ENCODE measurements at regions not wholly inside any gene's neighbourhood (a gene's known extent, or its start where the extent isn't known, plus 50 kb on each side); places are given as distances from the start of the nearest gene placed in this dataset.

DNA sequence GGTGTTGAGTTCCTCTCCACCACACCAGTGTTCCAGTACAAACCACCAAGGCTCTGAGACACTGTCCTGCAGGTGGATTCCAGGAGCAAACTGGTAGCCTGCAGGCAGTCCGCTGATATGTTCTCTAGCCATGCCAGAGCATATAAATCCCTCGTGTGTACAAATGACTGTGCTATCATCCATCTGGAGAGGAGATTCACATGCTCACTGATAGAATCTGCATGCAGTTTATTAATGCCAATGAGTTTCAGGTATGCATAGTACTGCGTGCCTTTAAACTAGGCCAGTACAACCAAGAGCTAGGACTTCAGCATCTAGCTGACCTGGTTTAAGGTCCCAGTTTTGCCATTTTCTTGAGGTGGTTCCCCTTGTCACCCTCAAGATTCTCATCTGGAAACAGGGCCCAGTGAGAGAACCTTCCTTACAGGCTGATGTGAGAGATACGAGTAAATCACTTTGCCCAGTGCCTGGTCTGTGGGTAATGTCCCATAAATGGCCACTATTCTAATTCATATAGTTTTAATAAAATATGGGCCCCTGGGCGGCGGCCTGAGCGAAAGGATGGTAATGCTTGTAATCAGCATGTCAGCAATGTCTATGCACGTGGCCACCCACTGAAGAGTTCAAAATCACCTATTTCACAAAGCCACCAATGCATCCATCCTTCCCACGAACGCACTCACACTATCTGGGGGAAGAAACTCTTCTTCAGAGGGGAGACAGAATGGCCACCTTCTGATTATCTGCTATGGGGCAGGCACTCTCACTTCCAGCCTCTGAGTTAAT, 268.0 kb upstream of the ZMIZ1 start:
- no peak for DNase-seq (ENCODE audit: low read depth)

DNA sequence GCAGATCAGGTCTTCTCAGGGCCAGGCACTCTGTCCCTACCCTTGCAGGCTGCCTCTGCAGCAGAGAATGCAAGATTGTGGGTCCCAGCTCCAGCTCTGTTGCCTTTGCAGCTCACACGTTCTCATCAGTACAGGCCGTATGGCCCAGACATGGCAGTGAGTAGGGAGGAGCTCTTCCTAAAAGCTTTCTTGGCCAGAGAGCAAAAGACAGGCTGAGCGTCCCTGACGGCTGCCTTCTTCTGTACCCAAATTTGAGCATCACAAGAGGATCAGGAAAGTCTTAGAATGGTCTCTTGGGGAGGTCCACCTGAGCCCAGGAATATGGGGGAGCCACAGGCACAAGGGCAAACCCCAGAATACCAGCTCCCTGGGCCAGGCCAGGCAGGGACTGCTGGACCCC, 266.3 kb upstream of the ZMIZ1 start:
- no peak for DNase-seq (ENCODE audit: low read depth)

DNA sequence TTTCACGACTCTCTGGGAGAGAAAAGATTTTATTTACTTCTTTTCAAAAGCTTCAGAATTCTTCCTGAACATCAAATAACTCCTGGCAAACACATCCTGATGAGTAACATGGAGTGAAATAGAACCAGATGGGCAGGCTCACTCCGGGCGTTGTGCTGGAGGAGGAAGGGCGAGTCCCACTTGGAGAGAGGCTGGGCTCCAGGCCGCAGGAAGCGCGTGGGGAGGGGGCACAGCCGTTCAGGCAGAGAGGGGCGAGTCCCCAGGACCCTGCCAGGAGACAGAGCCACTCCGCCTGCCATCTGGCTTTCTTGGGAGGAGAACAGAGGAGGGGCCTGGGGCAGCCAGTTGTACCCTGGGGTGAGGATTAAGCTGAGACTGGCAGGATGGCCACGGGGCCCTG, 265.9 kb upstream of the ZMIZ1 start:
- DNase-seq (ENCODE audit: low read depth): no peak

DNA sequence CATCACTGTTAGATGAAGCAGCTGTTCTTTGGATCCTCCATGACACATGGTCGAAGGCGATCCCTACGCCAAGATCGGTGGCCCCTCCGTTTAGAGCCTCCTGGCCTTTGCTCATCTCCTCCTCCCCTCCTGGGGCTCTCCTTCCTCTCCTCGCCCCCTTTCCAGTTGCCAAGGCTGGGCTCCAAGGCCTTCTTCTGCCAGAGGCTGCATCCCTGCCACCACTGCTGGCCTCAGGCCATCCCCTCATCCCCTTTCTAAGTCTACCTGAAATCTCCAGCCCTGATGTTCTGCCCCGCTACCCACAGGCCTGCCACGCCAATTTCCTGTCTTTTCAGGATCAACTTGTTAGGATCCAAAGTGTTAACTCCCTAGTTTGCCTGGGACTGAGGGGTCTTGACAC, 265.1 kb upstream of the ZMIZ1 start:
- no peak for DNase-seq (ENCODE audit: low read depth)

DNA sequence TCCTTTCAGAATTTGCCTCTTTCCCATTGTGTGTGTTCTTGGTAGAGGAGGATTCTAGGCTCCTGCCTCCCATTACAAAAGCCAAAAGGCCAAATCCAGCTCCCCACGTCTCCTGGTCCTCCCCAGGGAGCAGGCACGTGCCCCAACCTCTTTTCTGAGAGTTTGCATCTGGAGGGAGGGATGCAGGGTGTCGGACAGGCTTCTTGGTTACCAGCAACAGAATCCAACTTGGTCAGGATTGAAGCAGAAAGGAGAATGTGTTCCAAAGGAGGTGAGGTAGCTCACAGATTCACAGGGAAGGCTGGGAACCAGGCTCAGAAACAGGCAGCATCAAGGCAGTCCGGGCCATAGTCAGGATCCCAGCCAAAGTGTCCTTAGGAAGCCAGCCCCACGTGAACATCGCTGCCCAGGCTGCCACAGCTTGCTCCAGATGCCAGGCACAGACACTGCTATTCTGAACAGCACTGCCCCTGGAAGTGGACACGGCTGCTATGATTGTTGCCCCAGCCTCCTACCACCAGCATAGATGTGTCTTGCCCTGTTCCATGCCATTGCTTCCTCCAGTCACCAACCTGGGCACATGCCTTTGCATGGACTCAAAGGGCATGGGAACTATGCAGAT, 264.2 kb upstream of the ZMIZ1 start:
- no peak for DNase-seq (ENCODE audit: low read depth)

DNA sequence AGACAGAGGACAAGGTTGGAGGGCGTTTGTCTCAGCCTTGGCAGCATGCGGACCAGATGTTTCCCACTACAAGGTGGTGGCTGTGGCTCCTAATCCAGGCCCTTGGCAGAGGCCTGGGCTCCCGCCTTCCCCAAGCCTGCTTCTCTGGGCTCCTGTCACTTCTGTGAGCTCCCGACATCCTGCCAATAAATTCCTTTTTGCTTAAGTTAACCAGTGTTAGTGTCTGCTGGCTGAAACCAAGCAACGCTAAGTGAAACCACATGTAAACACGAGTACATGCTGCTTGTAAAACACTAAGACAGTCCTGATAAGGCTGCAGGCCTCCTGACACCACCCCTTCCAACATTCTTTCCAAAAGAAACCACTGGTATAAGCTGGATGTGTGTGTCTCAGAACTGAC, 263.6 kb upstream of the ZMIZ1 start:
- peak; percentile 82 for DNase-seq (ENCODE audit: low read depth)

DNA sequence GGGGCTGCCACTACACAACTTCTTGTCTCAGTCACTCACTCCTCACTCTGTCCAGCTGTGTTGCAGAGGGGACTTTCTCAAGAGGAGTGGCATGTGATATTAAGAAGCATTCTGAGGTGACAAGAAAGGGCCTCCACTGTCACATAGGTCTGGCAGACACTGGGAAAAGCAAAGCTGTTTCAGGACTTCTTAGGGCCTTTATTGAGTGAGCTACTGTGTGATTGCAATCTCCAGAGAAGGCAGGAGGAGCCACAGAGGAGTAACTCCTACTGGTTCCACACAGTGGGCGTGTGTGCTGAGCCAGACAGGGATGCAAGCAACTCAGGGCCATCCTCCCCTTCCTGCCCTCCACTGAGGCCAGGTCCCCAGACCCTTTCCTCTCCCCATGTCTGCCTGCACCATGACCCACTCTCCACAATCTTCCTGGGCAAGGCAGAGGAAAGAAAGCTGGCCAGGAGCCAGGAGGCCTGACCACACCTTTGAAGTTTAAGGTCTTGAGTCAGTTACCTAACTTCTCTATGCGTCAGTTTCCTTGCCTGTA, 262.0 kb upstream of the ZMIZ1 start:
- peak; percentile 17 for DNase-seq (ENCODE audit: low read depth)

DNA sequence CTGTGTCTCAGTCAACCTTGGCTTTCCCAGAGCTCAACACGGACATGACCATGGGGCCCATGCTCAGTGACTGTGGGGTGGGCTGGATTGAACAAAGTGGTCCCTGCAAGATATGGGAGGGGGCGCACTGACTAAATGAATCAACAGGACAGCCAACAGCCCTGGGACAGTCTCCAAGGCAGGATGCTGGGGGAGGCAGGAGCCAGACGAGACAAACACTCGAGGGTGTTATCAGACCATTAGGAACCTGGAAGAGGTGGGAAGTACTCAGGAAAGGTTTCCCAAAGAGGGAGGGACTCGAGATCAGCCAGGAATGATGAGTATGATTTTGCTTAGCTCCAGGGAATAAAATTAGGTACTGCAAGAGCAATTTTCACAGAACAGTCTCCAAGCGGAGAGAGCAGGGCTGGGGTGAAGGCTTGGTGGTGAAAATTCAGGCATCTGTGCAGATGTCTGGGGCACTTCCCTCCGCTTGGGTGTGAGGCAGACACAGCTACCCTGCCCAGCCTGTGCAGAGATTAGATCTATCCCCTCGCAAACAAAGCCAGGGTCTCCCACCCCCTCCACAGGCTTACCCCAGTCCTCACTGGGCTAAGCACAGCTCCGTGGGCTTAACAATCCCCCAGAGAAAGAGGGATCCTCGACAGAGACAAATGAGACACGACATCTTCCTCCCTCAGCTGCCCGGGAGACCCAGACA, 261.1 kb upstream of the ZMIZ1 start:
- no peak for DNase-seq (ENCODE audit: low read depth)

DNA sequence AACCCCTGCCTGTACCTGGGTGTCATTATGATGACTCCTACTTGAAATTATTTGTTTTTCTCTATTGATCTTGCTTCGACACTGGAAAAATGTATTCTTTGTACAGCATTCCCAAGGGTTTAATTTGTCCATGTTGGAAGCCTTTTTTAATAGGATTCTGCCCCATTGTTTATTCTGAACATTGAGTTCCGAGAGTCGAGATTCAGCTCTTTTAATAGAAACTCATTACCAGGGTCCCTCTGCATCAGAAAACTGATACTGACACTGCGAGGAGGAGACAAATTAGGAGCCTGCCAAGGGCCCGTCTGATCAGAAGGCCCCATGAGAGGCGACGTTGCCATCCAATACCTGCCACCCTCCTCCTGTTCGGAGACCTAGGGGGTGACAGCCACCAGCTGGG, 260.5 kb upstream of the ZMIZ1 start:
- no peak for DNase-seq (ENCODE audit: low read depth)

DNA sequence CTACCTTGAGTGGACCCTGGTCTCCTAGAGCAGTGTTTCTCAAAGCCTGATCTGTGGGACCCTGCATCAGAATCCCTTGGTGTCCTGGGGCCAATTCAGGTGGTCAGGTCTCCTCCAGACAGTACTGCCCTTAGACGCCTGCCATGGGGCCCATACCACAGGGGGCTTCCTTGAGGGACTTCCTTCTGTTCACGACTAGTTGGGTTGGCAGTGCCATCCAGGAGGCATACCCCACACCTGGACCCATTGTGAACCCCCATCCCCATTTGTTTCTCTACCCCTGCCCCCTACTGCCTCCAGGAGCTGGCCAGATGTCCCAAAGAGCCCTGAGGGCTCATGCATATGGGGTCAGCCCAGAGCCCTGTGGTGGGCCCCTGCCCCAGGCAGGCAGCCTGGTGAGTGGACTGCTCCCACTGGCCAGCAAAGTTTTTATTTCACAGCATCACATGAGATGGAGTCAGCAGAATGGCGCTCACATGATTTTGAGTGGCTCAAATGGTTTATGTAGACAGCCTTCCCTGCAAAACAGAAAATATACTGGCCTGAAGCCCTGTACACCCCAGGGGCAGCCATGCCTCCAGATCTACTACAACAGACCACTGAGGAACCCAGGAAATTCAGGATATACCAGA, 259.9 kb upstream of the ZMIZ1 start:
- DNase-seq (ENCODE audit: low read depth): no peak

DNA sequence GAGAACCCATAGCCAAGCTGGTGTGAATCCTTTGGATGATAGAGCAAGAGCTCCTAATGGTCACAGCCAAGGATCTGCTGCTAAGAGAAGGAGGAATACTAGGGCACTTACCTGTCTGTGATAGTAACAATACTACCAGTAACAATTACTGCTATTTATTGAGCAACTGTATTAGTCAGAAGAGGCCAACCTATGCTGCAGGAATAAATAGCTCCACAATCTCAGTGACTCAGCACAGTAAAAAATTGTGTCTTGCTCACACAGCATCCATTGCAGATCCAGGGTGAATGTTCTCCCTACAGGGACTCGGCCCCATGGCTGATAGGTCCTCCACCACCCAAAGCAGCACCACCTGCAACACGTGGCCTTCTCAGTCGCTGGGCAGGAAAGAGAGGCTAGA, 257.6 kb upstream of the ZMIZ1 start:
- DNase-seq (ENCODE audit: low read depth): no peak

DNA sequence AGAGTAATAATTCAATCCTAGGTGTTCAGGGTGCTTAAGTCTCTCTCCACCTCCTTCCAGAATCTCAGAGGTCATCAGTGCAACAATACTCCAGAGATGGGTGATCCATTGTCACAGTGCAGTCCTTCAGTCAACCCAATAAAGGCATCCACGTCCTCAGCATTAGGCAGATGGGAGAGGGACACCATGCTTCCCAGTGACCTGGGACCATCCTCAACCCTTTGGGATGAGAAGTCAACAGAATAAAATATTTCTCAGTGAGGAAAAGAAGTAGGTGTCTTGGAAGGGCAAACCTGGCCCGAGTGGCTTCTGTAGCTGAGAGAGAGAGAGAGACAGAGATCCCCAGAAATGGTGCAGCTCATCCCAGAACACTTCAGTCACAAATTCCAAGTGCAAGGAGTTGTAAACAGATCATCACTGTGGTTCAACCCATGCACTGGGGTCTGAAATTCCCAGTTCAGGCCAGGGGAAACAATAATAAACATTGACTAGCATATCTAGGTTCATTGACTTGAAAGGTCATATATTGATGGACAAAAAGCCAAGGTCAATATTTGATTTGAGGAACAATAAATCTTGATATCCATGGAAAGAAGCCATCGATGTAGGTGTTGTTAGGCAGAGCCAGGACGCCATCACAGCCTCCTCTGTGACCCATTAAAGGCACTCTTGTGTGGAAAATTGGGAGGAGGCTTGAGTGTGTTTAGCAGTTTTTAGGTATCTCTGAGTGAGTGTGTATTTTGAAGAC, 256.0 kb upstream of the ZMIZ1 start:
- no peak for DNase-seq (ENCODE audit: low read depth)

DNA sequence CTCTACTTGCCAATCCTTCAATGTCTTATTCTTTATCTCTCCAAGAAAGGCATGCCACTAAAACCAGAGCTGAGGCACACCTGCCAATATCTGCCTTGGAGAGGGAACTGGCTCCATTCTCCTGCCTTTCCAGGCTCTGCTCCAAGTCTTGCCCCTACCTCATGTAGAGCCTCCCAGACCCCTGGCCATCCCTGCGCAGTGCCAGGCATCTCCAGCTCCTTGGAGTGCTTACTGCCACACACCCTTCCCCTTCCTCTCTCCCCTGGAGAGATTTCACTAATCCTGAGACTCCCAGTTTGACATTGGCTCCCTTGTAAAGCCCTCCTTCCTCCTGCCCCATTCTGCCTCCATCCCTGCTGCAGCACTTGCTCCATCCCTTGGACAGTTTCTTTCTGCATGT, 255.2 kb upstream of the ZMIZ1 start:
- DNase-seq (ENCODE audit: low read depth): no peak

DNA sequence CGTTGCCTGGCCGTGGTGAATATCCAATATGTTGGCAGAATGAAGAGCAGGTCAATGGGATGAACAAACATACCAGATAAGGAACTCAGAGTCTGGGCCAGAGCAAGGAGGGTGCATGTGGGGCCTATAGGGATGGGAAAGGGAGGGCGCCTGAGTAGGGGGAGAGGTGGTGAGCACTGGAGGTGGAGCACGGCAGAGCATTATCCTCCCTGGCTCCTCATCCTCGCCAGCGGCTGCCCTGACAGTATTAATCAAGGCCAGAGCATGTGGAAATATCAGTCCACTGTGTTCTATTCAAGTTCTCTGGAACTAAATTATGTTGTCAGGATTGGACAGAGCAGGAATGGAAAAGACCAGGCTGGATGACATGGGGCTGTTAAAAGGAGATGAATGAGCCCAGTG, 254.8 kb upstream of the ZMIZ1 start:
- DNase-seq (ENCODE audit: low read depth): no peak

DNA sequence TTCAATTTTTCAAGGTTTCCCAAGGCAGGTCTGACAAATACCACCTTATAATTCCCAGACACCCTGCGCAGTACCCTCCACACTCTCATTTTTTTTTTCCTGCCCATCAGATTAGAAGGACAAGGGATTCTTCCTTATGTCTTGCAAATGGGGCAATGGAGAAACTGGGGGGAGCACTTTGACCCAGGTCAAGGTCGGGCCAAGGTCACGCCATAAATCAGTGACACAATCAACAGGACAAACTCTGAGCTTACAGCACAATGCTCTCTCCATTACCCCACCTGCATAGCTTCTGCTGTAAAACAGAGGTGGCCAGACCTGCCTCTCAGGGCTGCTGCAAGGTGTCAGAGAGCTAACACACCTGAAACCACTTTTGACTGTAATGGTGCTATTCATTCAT, 254.4 kb upstream of the ZMIZ1 start:
- DNase-seq (ENCODE audit: low read depth): no peak

DNA sequence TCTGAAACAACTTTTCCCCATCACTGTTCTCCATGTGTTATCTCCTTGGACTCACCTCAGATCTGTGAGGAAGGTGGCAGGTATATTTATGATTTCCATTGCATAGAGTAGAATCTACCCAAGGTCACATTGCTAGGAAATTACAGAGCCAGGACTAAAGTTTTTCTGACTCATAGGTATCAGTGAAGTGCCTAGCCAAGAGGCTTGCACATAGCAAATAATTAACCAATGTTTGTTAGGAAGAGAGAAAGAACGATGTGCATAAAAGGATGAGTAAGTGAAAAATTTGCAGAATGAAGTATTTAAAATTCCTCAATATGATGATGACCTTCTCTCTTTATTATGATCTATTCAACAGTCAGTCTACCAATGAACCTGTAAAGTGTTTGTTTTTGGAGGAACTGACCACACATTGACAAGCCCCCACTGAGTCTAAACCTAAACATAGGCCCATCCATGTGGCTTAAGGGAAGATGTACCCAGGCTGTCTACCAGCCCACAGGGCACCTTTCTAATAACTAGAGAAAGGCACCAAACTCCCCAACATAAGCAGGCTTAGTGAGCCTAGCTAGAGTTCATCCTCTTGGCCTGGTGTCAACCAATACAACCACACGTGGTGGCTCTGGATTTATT, 252.9 kb upstream of the ZMIZ1 start:
- DNase-seq (ENCODE audit: low read depth): peak; percentile 66

DNA sequence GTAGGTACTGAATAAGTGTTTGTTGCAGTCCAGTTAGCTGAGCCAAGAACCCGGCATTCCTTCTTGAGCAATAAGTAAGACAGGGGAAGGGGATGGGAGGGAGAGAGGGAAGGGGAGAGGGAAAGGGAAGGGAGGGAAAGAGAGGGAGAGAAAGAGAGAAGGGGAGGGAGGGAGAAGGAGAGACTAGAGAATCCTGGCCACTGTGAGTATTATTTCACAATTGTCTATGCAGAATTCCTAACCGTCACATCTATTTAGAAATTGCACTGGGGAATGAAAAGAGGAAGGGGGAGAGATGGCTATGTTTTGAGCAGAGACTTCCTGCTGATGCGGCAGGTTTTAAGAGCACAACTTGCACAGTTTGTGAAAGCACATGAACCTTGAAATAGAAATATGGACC, 251.4 kb upstream of the ZMIZ1 start:
- no peak for DNase-seq (ENCODE audit: low read depth)

DNA sequence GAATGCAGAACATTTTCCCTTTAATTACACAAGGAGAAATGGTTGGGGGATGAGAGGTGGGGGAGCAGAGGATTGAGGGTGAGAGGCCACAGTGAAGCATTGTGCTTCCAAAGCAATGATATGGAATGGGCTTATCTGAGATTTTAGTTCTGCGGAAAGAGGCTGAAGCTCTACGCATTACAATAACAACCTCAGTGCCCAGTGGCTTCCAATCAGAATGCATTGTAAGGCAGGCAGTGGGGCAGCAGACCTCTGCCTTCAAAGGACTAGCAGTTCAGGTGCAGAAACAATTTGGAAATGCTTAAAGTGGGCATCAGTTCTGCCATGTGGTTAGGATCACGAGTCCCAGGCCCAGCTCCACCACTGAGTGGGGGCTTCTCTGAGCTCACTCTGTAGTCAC, 251.0 kb upstream of the ZMIZ1 start:
- DNase-seq (ENCODE audit: low read depth): no peak

DNA sequence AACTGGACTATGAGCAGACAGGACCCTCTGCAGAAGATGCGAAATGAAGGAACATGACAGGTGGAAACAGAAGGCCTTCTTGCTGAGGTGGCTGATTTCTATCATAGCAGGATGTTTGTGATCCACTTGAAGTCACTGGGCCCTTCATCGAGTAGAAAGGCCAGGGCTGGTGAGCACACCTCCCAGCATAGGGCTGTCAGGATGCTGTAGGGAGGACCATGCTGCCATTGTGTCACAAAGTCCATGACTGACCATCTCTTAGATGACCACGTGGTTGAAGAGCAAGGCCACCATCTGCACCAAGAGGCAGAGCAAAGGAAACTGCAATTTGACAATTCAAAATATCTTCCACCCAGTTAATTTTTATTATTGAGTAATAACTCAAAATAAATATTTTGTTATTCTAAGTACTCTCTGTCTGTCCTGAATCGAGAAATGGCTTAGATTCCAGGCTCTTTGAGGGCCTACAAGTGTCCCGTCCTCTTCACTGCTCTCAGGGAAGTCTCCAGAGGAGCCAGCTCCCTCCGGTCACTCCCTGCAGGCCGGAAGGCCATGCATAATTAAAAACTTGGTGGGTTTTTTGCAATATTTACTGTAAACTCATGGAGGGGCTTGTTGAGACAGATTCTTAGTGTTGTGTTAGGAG, 249.3 kb upstream of the ZMIZ1 start:
- DNase-seq (ENCODE audit: low read depth): no peak

DNA sequence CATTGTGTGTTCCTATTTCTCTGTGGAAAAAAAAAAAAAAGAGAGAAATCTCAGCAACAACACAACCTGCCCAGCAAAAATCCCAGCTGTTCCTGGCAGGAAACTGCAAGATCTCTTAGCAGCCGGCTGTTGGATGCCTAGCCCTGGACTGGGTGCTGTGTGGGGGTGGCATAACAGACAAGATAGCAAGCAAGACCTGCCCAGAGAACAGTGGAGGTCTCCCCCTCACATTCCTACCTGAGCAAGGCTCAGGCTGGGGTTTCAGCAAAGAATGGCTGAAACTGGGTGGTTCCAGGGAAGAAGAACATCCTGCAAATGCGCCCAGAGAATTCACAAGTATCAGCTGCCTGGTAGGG, 248.8 kb upstream of the ZMIZ1 start:
- DNase-seq (ENCODE audit: low read depth): no peak

DNA sequence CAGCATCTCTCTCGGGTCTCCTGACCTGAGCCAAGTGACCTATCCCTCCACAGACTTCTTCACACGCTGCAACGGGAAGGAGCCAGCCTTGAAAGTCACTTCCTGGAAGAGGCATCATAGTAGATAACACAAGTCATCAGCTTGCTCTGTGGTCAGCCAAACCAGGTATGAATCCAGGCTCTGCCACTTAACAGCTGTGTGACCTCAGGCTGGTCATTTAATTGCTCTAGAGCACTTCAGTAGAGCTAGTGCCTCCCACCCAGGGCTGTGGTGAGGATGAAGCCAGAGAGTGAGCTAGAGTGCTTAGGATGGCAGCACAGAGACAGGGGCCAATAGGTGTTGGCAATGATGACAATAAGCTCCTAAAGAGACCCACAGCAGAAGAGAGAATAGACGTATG, 247.7 kb upstream of the ZMIZ1 start:
- DNase-seq (ENCODE audit: low read depth): no peak

Measured in renal cortical epithelial cell (primary cell).